OCI-LY7 (cell line): ENCODE measurements at regions not wholly inside any gene's neighbourhood (a gene's known extent, or its start where the extent isn't known, plus 50 kb on each side); places are given as distances from the start of the nearest gene placed in this dataset.

Experiments
- CTCF ChIP-seq: fragments of 200-600 bp; sonication (generic); conservative IDR thresholded peaks from 2 replicates; pipeline ENCODE4 v1.5.1; 2014; ENCODE audit warnings: mild to moderate bottlenecking, antibody characterized with exemption, low read length, moderate library complexity, mixed read lengths
- EZH2phosphoT487 ChIP-seq: fragments of 200-600 bp; sonication (generic); IDR thresholded peaks from 2 replicates; pipeline ENCODE4 v1.6.1; 2018; ENCODE audit warnings: low read depth, borderline replicate concordance, mild to moderate bottlenecking, mixed run types, antibody characterized with exemption, low read length, moderate library complexity, mixed read lengths

DNA sequence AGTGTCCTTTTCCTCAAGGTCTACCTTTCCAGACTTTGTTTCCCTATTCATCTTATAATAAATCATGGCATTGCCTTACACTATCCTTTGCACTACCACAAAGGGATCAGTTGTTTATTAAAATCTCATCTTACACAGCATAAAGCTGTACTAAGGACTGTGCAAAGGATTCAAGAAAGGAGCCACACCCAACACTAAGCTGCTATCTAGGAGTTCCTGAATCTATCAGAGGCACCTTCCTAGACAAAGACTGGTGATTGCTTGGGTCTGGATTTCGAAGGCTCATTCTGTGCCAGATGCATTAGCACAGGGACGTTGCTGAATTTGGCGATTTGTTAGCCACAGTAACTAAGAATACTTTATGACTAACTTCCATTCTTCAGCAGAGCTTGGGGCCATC, 412.0 kb downstream of the NUP35 start:
- no peak for TF ChIP-seq CTCF
- TF ChIP-seq EZH2phosphoT487, result no peak
